ENCODE measurements at regions not wholly inside any gene's neighbourhood (a gene's known extent, or its start where the extent isn't known, plus 50 kb on each side); places are given as distances from the start of the nearest gene placed in this dataset.

GRCh38 chr1:78387201-78387600 lies 103.6 kb upstream of the PTGFR start:
- H3K27ac ChIP-seq (ENCODE audit: low read length) = no peak overlapping the region
- H3K4me2 ChIP-seq (ENCODE audit: low read length) = no peak overlapping the region
- TF ChIP-seq CTCF (IDR thresholded peaks at IDR 0.05; ENCODE audit: low read depth, low read length) = no peak
- no peak for TF ChIP-seq EZH2phosphoT487 (IDR thresholded peaks at IDR 0.05; ENCODE audit: low read depth)
- no peaks in the 10 kb centered on the region for H4K20me1 ChIP-seq (ENCODE audit: insufficient read depth, low read length)
- H2AFZ ChIP-seq (ENCODE audit: low read depth, low read length) = no peak overlapping the region
- no peaks in the 10 kb centered on the region for H3K4me1 ChIP-seq (ENCODE audit: low read length)
- no peaks in the 10 kb centered on the region for H3K79me2 ChIP-seq (ENCODE audit: low read length)
- no peak overlapping the region for H3K9ac ChIP-seq (ENCODE audit: low read length)
- H3K9me3 ChIP-seq (ENCODE audit: insufficient read depth, low read length) = no peaks in the 10 kb centered on the region
- H3K27me3 ChIP-seq (ENCODE audit: low read depth, low read length) = no peaks in the 10 kb centered on the region
- H3K36me3 ChIP-seq (replicated peaks; ENCODE audit: low read depth, low read length) = no peaks in the 10 kb centered on the region
- no peak overlapping the region for H3K4me3 ChIP-seq (ENCODE audit: low read length)

GRCh38 chr1:78387871-78388270 lies 102.9 kb upstream of the PTGFR start:
- Histone ChIP-seq H4K20me1 (ENCODE audit: insufficient read depth, low read length) (no peaks in the 10 kb centered on the region), H3K4me2 (ENCODE audit: low read length) (no peak overlapping the region), H3K4me3 (ENCODE audit: low read length) (no peak overlapping the region), H3K9ac (ENCODE audit: low read length) (no peak overlapping the region), H3K27me3 (ENCODE audit: low read depth, low read length) (no peaks in the 10 kb centered on the region), H3K27ac (ENCODE audit: low read length) (no peak overlapping the region), H3K36me3 (replicated peaks; ENCODE audit: low read depth, low read length) (no peaks in the 10 kb centered on the region), H3K4me1 (ENCODE audit: low read length) (no peaks in the 10 kb centered on the region), H2AFZ (ENCODE audit: low read depth, low read length) (no peak overlapping the region), H3K79me2 (ENCODE audit: low read length) (no peaks in the 10 kb centered on the region), H3K9me3 (ENCODE audit: insufficient read depth, low read length) (no peaks in the 10 kb centered on the region)
- TF ChIP-seq EZH2phosphoT487 (IDR thresholded peaks at IDR 0.05; ENCODE audit: low read depth) (no peak), CTCF (IDR thresholded peaks at IDR 0.05; ENCODE audit: low read depth, low read length) (no peak)

- H3K4me1 ChIP-seq (ENCODE audit: low read length) = no peaks in the 10 kb centered on the region
- H3K4me3 ChIP-seq (ENCODE audit: low read length) = no peak overlapping the region
- no peak overlapping the region for H3K27ac ChIP-seq (ENCODE audit: low read length)
- H3K9me3 ChIP-seq (ENCODE audit: insufficient read depth, low read length) = no peaks in the 10 kb centered on the region
- H3K27me3 ChIP-seq (ENCODE audit: low read depth, low read length) = no peaks in the 10 kb centered on the region
- H3K4me2 ChIP-seq (ENCODE audit: low read length) = no peak overlapping the region
- no peak overlapping the region for H3K9ac ChIP-seq (ENCODE audit: low read length)
- no peaks in the 10 kb centered on the region for H3K36me3 ChIP-seq (replicated peaks; ENCODE audit: low read depth, low read length)
- no peak overlapping the region for H2AFZ ChIP-seq (ENCODE audit: low read depth, low read length)
- no peak for TF ChIP-seq CTCF (IDR thresholded peaks at IDR 0.05; ENCODE audit: low read depth, low read length)
- no peaks in the 10 kb centered on the region for H3K79me2 ChIP-seq (ENCODE audit: low read length)
- H4K20me1 ChIP-seq (ENCODE audit: insufficient read depth, low read length) = no peaks in the 10 kb centered on the region
Observed at GRCh38 chr1:78388275-78388674, 102.5 kb upstream of the PTGFR start.

GRCh38 chr1:78401148-78401547 lies 89.6 kb upstream of the PTGFR start:
- H3K27me3 ChIP-seq (ENCODE audit: low read depth, low read length) = no peaks in the 10 kb centered on the region
- no peak overlapping the region for H2AFZ ChIP-seq (ENCODE audit: low read depth, low read length)
- TF ChIP-seq CTCF (IDR thresholded peaks at IDR 0.05; ENCODE audit: low read depth, low read length) (no peak), EZH2phosphoT487 (IDR thresholded peaks at IDR 0.05; ENCODE audit: low read depth) (no peak)
- H3K79me2 ChIP-seq (ENCODE audit: low read length) = no peaks in the 10 kb centered on the region
- no peaks in the 10 kb centered on the region for H3K4me1 ChIP-seq (ENCODE audit: low read length)
- no peaks in the 10 kb centered on the region for H3K36me3 ChIP-seq (replicated peaks; ENCODE audit: low read depth, low read length)
- H3K4me2 ChIP-seq (ENCODE audit: low read length) = no peak overlapping the region
- H3K4me3 ChIP-seq (ENCODE audit: low read length) = no peak overlapping the region
- no peak overlapping the region for H3K9ac ChIP-seq (ENCODE audit: low read length)
- H3K9me3 ChIP-seq (ENCODE audit: insufficient read depth, low read length) = no peaks in the 10 kb centered on the region
- no peak overlapping the region for H3K27ac ChIP-seq (ENCODE audit: low read length)
- no peaks in the 10 kb centered on the region for H4K20me1 ChIP-seq (ENCODE audit: insufficient read depth, low read length)

Measured in OCI-LY3 (cell line).